Neural progenitor cell (in vitro differentiated cells): ENCODE measurements at regions not wholly inside any gene's neighbourhood (a gene's known extent, or its start where the extent isn't known, plus 50 kb on each side); places are given as distances from the start of the nearest gene placed in this dataset.

Source experiments
- DNase-seq: peaks from one replicate; pipeline ENCODE4 v3.0.0-alpha.2; 2016; ENCODE audit warnings: low spot score
- H2AFZ ChIP-seq: fragments of 200-600 bp; sonication (generic); replicated peaks from 2 replicates; pipeline ENCODE4 v1.6.1; 2016; ENCODE audit warnings: antibody characterized with exemption
- H3F3A ChIP-seq: fragments of 200-600 bp; sonication (generic); 2 replicates; pipeline ENCODE4 v1.6.1; 2016; ENCODE audit warnings: antibody characterized with exemption, low read depth
- H3K27ac ChIP-seq: fragments of 200-600 bp; sonication (generic); 2 replicates; pipeline ENCODE4 v1.5.1; 2016; ENCODE audit warnings: mild to moderate bottlenecking
- H3K27me3 ChIP-seq: fragments of 200-600 bp; sonication (generic); 2 replicates; pipeline ENCODE4 v1.6.1; 2016; ENCODE audit warnings: mild to moderate bottlenecking, moderate library complexity
- H3K36me3 ChIP-seq: fragments of 200-600 bp; sonication (generic); 2 replicates; pipeline ENCODE4 v1.5.1; 2016
- H3K4me1 ChIP-seq: fragments of 200-600 bp; sonication (generic); 2 replicates; pipeline ENCODE4 v1.6.1; 2016; ENCODE audit warnings: mixed run types
- H3K4me2 ChIP-seq: fragments of 200-600 bp; sonication (generic); 2 replicates; pipeline ENCODE4 v1.6.1; 2016
- H3K4me3 ChIP-seq: fragments of 200-600 bp; sonication (generic); 2 replicates; pipeline ENCODE4 v1.5.1; 2016
- H3K79me2 ChIP-seq: fragments of 200-600 bp; sonication (generic); 2 replicates; pipeline ENCODE4 v1.6.1; 2016; ENCODE audit warnings: low read depth
- H3K9ac ChIP-seq: fragments of 200-600 bp; sonication (generic); 2 replicates; pipeline ENCODE4 v1.6.1; 2016
- H3K9me3 ChIP-seq: fragments of 200-600 bp; sonication (generic); 2 replicates; pipeline ENCODE4 v1.5.1; 2016; ENCODE audit warnings: low read depth
- H4K20me1 ChIP-seq: fragments of 200-600 bp; sonication (generic); 2 replicates; pipeline ENCODE4 v1.6.1; 2016; ENCODE audit warnings: low read depth
- H3K27ac Mint-ChIP-seq: 3 replicates; pipeline ENCODE4 v1.8.0; 2021; ENCODE audit warnings: mixed read lengths
- H3K27me3 Mint-ChIP-seq: 2 replicates; pipeline ENCODE4 v1.8.0; 2022; ENCODE audit warnings: low read depth, mild to moderate bottlenecking, inconsistent platforms, moderate library complexity, mixed read lengths; ENCODE audit not compliant: insufficient read depth
- H3K36me3 Mint-ChIP-seq: 3 replicates; pipeline ENCODE4 v1.8.0; 2021; ENCODE audit warnings: mixed read lengths
- H3K4me1 Mint-ChIP-seq: 3 replicates; pipeline ENCODE4 v1.8.0; 2021; ENCODE audit warnings: mixed read lengths
- H3K4me3 Mint-ChIP-seq: 3 replicates; pipeline ENCODE4 v1.8.0; 2021; ENCODE audit warnings: mild to moderate bottlenecking, moderate library complexity, mixed read lengths
- H3K9me3 Mint-ChIP-seq: 3 replicates; pipeline ENCODE4 v1.8.0; 2020; ENCODE audit warnings: mixed read lengths
- EZH2 ChIP-seq: fragments of 200-600 bp; sonication (generic); IDR thresholded peaks from 2 replicates; pipeline ENCODE4 v1.6.1; 2017; ENCODE audit warnings: antibody characterized with exemption, mild to moderate bottlenecking, moderate library complexity
- EZH2phosphoT487 ChIP-seq: fragments of 200-600 bp; sonication (generic); IDR thresholded peaks from 2 replicates; pipeline ENCODE4 v1.6.1; 2017; ENCODE audit warnings: antibody characterized with exemption
- TF ChIP-seq, protein P1 (sequence below): fragments of 200-600 bp; sonication (generic); IDR thresholded peaks from 2 replicates; pipeline ENCODE4 v1.5.1; 2017; ENCODE audit warnings: antibody characterized with exemption, mild to moderate bottlenecking

DNA sequence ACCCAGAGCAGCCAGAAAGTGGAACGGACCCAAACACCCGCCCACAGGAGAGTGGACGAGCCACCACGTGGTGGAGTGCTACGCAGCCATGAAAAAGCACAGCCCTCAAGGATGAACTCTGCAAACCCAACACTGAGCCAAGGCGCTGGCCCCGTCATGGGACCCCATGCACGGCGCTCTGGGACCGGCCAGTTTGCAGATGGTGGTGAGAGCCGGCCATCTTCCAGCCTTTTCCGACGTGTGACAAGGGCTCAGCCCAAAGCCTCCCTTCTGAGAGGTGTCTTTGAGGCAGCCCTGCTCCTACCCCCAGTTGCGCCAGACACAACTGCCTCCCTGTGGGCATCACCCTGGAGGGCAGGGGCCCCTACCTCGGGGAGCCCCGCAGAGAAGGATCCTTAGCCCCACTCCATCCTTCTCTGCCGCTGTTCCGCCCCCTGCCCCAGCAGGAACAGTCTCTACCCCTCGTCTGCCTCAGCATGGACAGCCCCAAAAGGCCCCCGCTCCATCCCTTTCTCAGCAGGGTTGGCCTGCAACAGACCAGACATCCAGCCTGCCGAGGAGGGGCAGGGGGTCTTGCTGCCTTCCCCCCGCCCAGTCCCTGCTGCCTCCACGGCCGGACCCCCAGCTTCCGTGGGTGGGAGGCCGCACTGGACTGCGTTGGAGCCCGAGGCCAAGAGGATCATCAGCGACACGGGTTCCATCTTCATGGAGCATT lies 75.7 kb downstream of the MICALL2 start:
- Mint-ChIP-seq H3K36me3 (no peaks in the 10 kb centered on the region), H3K4me3 (no peak overlapping the region), H3K9me3 (no peaks in the 10 kb centered on the region), H3K27me3 (peaks cover 8% of the 10 kb centered on the region), H3K27ac (no peak overlapping the region), H3K4me1 (peaks cover 5% of the 10 kb centered on the region)
- no peak overlapping the region for H3K9ac ChIP-seq
- no peaks in the 10 kb centered on the region for H3K4me1 ChIP-seq
- H3K36me3 ChIP-seq: no peaks in the 10 kb centered on the region
- no peaks in the 10 kb centered on the region for H3K9me3 ChIP-seq
- H2AFZ ChIP-seq: no peak overlapping the region
- no peak overlapping the region for H3K4me2 ChIP-seq
- H4K20me1 ChIP-seq: no peaks in the 10 kb centered on the region
- H3K27me3 ChIP-seq: peaks cover 48% of the 10 kb centered on the region
- no peak overlapping the region for H3K4me3 ChIP-seq
- no peaks in the 10 kb centered on the region for H3K79me2 ChIP-seq
- no peak overlapping the region for H3K27ac ChIP-seq
- no peak for TF ChIP-seq EZH2
- TF ChIP-seq EZH2phosphoT487: no peak
- TF ChIP-seq, protein P1, sequence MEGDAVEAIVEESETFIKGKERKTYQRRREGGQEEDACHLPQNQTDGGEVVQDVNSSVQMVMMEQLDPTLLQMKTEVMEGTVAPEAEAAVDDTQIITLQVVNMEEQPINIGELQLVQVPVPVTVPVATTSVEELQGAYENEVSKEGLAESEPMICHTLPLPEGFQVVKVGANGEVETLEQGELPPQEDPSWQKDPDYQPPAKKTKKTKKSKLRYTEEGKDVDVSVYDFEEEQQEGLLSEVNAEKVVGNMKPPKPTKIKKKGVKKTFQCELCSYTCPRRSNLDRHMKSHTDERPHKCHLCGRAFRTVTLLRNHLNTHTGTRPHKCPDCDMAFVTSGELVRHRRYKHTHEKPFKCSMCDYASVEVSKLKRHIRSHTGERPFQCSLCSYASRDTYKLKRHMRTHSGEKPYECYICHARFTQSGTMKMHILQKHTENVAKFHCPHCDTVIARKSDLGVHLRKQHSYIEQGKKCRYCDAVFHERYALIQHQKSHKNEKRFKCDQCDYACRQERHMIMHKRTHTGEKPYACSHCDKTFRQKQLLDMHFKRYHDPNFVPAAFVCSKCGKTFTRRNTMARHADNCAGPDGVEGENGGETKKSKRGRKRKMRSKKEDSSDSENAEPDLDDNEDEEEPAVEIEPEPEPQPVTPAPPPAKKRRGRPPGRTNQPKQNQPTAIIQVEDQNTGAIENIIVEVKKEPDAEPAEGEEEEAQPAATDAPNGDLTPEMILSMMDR: no peak
- H3F3A ChIP-seq: no peaks in the 10 kb centered on the region
- DNase-seq: no peak

DNA sequence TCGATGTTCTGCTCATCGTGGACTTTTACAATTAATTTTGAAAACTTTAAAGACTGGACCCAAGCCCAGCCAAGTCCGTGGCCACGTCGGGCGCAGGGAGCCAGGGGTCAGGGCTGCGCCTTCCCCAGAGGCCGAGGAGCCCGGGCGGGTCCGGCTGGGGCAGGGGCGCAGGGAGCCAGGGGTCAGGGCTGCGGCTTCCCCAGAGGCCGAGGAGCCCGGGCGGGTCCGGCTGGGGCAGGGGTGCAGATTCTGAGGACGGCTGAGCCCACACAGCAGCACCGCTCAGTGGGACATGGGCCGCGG lies 75.2 kb downstream of the MICALL2 start:
- Histone ChIP-seq H2AFZ (no peak overlapping the region), H3K27me3 (peaks cover 43% of the 10 kb centered on the region), H3K4me1 (no peaks in the 10 kb centered on the region), H3K9ac (no peak overlapping the region), H3K27ac (no peak overlapping the region), H3K4me3 (no peak overlapping the region), H3K79me2 (no peaks in the 10 kb centered on the region), H3K9me3 (no peaks in the 10 kb centered on the region), H3K36me3 (no peaks in the 10 kb centered on the region), H3F3A (no peaks in the 10 kb centered on the region), H4K20me1 (no peaks in the 10 kb centered on the region), H3K4me2 (no peak overlapping the region)
- Mint-ChIP-seq H3K4me1 (peaks cover 5% of the 10 kb centered on the region), H3K4me3 (no peak overlapping the region), H3K27me3 (peaks cover 8% of the 10 kb centered on the region), H3K9me3 (no peaks in the 10 kb centered on the region), H3K27ac (no peak overlapping the region), H3K36me3 (no peaks in the 10 kb centered on the region)
- TF ChIP-seq EZH2: no peak
- TF ChIP-seq, protein P1: no peak
- no peak for TF ChIP-seq EZH2phosphoT487
- no peak for DNase-seq
